G401.6 (cell line): ENCODE measurements at regions not wholly inside any gene's neighbourhood (a gene's known extent, or its start where the extent isn't known, plus 50 kb on each side); places are given as distances from the start of the nearest gene placed in this dataset.

ENCODE experiments used
- FAIRE-seq: peaks from 2 replicates; lab custom pipeline; 2012; peaks lifted over from hg19 to GRCh38; lab: Jason Lieb, UNC

- no peak for FAIRE-seq
Measured at GRCh38 chr1:239682960-239683359, 296.6 kb downstream of the CHRM3 start.

- FAIRE-seq: no peak
Measured at GRCh38 chr1:239686386-239686785, 300.0 kb downstream of the CHRM3 start.

- no peak for FAIRE-seq
Measured at GRCh38 chr1:239696317-239696716, 309.9 kb downstream of the CHRM3 start.

GRCh38 chr1:239700667-239701066, 314.3 kb downstream of the CHRM3 start:
- no peak for FAIRE-seq

DNA sequence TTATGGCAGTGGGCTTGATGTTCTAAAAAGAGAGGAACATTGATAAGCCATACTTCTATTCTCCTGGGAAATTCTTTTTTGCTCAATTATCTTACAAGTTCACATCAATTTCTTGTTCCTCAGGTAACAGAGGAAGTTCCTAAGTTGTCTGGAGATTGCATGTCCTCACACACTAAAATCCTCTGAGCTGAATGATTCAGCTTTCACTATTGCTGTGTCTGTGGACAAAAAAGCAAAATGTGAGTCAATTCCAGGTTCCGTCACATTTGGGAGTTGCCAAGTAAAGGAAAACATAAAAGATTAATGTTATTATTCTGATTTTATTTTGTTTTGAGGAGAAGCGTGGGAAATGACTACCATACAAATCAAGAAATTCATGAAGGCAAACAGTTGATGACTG, 316.7 kb downstream of the CHRM3 start:
- FAIRE-seq: no peak

DNA sequence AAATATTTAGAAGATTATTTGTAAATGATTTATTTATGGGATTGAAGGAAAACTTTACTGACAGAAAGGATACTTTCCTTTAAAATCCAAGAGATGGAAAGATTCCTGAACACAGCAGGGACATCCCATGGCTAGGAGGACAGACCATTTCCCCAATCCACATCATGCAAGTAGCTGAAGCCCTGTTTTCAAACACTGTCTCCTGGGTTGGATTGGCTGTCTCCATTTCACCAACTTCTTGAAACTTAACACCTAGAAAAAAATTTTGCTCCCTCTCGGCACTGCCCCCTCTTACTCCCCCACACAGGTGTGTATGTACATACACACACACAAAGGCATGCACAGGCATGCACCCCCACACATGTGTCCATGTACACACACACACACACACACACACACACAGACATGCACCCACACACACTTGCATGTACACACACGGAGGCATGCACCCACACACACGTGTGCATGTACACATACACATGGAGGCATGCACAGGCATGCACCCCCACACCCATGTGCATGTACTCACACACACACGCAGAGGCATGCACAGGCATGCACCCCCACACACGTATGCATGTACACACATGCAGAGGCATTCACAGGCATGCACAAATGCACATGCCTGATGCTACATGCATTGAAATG, 320.0 kb downstream of the CHRM3 start:
- no peak for FAIRE-seq

GRCh38 chr1:239707615-239708014, 321.2 kb downstream of the CHRM3 start:
- no peak for FAIRE-seq

- no peak for FAIRE-seq
Measured at GRCh38 chr1:239708622-239709021, 322.3 kb downstream of the CHRM3 start.

GRCh38 chr1:239711768-239712167, 325.4 kb downstream of the CHRM3 start:
- no peak for FAIRE-seq

GRCh38 chr1:239717097-239717917, 330.9 kb downstream of the CHRM3 start:
- FAIRE-seq: no peak

GRCh38 chr1:239717918-239718184, 331.5 kb downstream of the CHRM3 start:
- FAIRE-seq: no peak

DNA sequence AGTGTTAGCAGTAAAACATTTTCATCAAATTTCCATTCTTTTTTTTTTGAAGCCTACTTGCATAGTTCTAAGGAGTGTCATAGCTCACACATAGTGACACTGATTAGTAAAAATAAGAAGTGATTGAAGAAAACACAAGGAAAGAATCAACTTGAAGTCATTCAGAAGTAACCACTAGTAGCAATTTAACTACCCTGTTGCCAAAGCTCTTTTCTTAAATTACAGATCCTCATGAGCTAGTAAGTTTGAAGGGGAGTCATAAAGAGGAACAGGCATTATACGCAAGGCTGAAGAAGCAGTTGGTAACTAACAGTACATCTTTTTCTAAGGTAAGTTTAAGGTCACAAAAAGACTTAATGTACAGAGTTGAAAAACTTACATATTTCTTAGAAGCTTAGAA, 332.2 kb downstream of the CHRM3 start:
- FAIRE-seq: no peak

DNA sequence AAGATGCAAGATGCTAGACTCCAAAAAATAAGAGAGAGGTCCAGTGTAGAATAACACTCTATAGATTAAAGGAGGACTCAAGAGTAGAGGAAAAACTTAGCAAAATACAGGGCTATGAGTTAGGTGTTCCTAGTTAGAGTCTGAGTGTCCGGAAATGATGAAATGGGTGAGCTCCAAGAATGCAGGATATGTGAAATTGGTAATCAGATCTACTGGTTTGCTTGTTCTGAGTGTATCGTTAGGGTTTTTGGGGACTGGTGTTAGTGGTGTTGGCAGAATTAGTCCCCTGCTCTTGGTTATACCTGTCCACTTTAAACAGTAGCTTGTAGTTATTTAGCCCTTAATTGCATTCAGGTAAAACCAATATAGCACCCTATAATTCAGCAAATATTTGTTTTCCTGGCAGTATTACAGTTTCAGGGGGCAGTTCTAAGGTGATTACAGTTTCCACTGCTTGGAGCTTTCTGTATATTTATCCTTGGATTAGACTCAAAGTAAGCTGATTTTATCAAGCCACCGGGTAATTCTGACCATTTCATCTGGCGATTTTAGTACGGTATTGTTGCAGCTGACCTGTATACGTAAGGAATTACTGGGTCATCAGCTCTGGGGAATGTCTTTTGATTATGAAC, 332.7 kb downstream of the CHRM3 start:
- no peak for FAIRE-seq

DNA sequence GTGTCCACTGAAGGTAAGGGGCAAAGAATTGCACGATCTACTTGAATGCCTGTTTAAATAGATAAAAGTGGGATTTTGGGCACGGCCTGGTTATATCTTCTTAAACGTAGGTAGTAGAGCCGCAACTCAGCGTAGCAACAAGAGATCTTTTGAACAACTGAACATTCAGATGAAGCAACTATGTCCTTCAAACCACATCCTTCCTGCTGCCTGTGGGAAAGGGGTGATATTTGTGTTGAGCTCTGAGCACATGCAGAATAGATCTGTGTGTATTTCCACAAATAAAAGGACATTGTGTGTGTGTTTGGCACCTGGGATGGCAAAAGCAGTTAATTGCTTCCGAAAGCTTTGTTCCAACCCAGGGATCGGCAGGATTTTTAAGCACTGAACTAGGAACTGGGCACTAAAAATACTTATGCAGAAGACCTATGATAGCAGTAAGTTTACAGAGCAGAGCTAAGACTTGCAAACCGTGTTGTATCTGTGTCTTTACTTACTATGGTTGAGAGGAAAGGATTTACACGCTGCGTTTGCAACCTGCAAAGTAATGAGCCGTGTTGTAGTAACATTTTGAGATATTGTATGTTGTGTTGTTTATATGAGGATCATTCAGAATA, 333.4 kb downstream of the CHRM3 start:
- no peak for FAIRE-seq

DNA sequence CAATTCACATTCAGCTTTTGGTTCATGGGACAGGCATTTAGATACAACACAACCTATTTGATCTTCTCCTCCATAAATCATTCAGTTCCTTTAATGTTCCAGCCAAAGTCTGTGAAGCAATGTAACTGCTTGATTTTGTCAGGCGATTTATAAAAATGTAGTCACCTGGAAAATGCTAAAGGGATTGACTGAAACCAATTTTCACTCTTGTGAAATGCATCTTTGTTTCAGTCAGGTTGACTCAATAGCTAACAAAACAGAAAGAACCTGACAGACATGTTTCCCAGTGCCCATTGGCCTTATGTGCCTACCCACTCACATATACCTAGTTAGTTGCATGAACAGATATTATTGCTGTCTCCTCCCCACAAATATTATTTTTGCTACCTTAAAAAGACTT, 335.7 kb downstream of the CHRM3 start:
- FAIRE-seq: no peak

DNA sequence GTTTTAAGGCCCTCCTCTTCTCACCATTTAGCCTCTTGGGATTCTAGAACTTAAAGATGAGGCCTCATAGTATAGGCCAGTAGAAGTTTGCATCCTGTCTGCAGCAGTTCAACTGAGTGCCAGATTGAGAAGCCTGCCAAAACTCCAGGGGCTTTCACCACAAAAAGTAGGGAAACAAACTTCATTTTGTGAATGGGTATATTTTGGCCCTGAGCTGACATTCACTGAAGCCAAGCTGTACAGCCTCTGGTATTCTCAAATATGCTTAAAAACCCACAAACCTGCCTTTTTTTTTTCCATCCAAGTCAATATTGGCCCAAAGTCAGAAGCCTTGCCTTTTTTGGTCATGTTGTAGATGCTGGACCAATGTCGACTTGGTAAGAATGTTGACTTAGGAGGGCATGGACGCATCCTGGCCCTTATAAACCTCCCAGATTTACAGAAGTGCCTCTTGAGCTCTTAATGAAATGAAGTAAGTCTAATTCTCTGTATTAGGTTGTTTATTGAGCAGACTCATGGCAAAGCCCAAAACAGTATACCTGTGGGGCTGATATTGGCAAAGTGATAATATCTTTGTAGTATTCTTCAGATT, 337.5 kb downstream of the CHRM3 start:
- no peak for FAIRE-seq

DNA sequence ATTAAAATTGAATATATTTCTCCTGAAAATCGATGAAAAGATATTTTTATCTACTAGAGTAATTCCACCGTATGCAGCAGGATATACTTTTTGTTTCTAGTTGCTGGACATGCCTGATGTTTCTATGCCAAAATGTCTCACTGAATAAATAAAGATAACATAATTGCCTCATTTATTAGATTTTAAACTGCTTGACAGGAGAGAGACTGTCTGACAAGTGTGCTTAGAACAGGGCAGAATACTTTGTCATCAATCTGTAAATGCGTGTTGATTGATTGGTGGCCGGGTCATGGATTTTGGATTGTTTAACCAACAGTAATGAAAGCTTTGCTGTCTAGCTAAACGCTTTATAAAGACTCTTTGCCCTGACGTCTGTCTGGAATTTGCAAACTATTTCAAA, 339.0 kb downstream of the CHRM3 start:
- FAIRE-seq: no peak

DNA sequence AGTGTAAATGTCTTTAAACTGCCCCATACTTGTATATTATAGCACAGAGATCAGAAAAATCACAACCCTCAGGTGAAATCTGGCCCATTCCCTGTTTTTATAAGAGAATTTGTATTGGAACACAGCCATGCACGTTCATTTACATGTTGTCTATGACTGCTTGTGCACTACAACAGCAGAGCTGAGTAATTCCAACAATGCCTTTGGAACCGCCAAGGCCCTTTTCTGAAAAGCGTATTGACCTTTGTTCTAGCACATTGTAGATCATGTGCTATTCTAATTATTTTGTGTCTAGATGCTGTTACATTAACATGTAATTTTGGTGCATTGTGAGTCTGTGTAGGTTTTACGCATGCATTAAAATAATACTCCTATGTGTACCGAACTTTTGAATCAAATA, 339.6 kb downstream of the CHRM3 start:
- FAIRE-seq: no peak

- no peak for FAIRE-seq
Measured at GRCh38 chr1:239730378-239730777, 344.0 kb downstream of the CHRM3 start.

- FAIRE-seq: no peak
Measured at GRCh38 chr1:239731082-239731748, 344.8 kb downstream of the CHRM3 start.

GRCh38 chr1:239732770-239733169, 346.4 kb downstream of the CHRM3 start:
- FAIRE-seq: no peak

- no peak for FAIRE-seq
Measured at GRCh38 chr1:239733995-239734394, 347.6 kb downstream of the CHRM3 start.
